GM21528 (cell line): ENCODE measurements at regions not wholly inside any gene's neighbourhood (a gene's known extent, or its start where the extent isn't known, plus 50 kb on each side); places are given as distances from the start of the nearest gene placed in this dataset.
"Not testable (repeated sequence)": the region's sequence is repeated elsewhere in the genome, so short reads cannot be mapped to it uniquely, and the experiment has no call there.

Experiments
- ATAC-seq: cut with Tn5 transposase; IDR thresholded peaks from one replicate; pipeline ENCODE4 v1.9.1; 2021; ENCODE audit warnings: mild to moderate bottlenecking, moderate library complexity; ENCODE audit not compliant: unreplicated experiment, low FRiP score

- ATAC-seq, result no peak
Measured at GRCh38 chr6:106782536-106783285, 153.3 kb downstream of the QRSL1 start.

GRCh38 chr6:106779552-106779951 lies 150.2 kb downstream of the QRSL1 start:
- not testable (repeated sequence) for ATAC-seq

GRCh38 chr6:106778943-106779342 lies 149.6 kb downstream of the QRSL1 start:
- ATAC-seq, result no peak

GRCh38 chr6:106773996-106774629 lies 144.7 kb downstream of the QRSL1 start:
- ATAC-seq, result no peak

GRCh38 chr6:106773522-106773921 lies 144.1 kb downstream of the QRSL1 start:
- no peak for ATAC-seq

- ATAC-seq, result no peak
Measured at GRCh38 chr6:106772270-106773142, 143.1 kb downstream of the QRSL1 start.

GRCh38 chr6:106771822-106772221 lies 142.4 kb downstream of the QRSL1 start:
- no peak for ATAC-seq

GRCh38 chr6:106770663-106771062 lies 141.3 kb downstream of the QRSL1 start:
- ATAC-seq, result no peak

- no peak for ATAC-seq
Measured at GRCh38 chr6:106770081-106770480, 140.7 kb downstream of the QRSL1 start.

GRCh38 chr6:106767271-106767670 lies 137.9 kb downstream of the QRSL1 start:
- ATAC-seq, result no peak

- no peak for ATAC-seq
Measured at GRCh38 chr6:106766201-106766600, 136.8 kb downstream of the QRSL1 start.

GRCh38 chr6:106765496-106765895 lies 136.1 kb downstream of the QRSL1 start:
- ATAC-seq, result no peak

GRCh38 chr6:106764353-106764980 lies 135.1 kb downstream of the QRSL1 start:
- ATAC-seq, result no peak

- no peak for ATAC-seq
Measured at GRCh38 chr6:106763361-106763760, 134.0 kb downstream of the QRSL1 start.

- no peak for ATAC-seq
Measured at GRCh38 chr6:106761160-106761559, 131.8 kb downstream of the QRSL1 start.

- no peak for ATAC-seq
Measured at GRCh38 chr6:106759112-106759511, 129.7 kb downstream of the QRSL1 start.

- ATAC-seq, result no peak
Measured at GRCh38 chr6:106757722-106758467, 128.5 kb downstream of the QRSL1 start.

GRCh38 chr6:106757267-106757666 lies 127.9 kb downstream of the QRSL1 start:
- ATAC-seq, result no peak

- no peak for ATAC-seq
Measured at GRCh38 chr6:106754215-106754614, 124.8 kb downstream of the QRSL1 start.

- ATAC-seq, result no peak
Measured at GRCh38 chr6:106752641-106753040, 123.3 kb downstream of the QRSL1 start.
